ENCODE measurements at regions not wholly inside any gene's neighbourhood (a gene's known extent, or its start where the extent isn't known, plus 50 kb on each side); places are given as distances from the start of the nearest gene placed in this dataset.

DNA sequence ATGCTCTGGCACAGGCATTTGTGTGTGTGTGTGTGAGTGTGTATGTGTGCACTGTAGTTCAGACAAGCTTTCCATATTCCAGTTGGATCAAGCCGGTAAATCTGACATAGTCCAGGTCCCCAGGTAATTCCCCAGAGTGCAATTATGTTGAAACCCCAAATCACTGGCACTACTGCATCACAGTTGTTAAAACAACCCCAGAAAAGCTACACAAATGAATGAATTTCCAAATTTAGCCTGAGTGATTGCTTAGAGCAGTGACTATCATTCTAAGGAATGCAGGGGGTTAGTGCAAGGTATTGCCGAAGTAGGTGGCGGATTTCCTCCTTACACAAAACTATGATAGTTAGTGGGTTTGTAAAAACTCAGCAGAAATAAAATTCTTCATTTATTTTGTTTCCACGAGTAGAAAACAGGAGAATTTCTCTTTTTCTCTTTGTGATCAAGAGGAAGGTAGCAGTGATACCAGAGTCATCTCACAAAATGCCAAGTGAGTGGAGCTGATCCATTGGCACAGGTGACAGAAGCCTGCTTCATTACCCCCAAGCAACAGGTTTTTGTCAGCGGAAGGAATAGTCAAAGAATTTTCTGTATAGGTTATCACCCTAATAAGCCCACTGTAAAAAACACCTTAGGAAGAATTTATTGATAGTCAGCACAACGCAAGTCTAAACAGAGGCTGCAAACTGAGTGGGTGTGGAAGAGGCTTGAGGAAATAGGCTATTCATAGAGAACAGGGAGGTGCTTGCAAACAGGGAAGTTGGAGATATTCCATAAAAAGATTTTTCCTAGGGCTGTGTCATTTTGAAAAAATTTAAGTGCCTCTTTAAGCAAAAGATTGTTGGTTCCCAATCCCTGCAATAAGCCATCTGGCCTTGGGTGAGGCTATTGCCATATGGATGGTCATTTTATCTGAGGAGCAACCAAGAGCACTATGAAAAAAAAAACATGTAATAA is 385.1 kb downstream of the CHSY3 start:
- TF ChIP-seq, protein P1, sequence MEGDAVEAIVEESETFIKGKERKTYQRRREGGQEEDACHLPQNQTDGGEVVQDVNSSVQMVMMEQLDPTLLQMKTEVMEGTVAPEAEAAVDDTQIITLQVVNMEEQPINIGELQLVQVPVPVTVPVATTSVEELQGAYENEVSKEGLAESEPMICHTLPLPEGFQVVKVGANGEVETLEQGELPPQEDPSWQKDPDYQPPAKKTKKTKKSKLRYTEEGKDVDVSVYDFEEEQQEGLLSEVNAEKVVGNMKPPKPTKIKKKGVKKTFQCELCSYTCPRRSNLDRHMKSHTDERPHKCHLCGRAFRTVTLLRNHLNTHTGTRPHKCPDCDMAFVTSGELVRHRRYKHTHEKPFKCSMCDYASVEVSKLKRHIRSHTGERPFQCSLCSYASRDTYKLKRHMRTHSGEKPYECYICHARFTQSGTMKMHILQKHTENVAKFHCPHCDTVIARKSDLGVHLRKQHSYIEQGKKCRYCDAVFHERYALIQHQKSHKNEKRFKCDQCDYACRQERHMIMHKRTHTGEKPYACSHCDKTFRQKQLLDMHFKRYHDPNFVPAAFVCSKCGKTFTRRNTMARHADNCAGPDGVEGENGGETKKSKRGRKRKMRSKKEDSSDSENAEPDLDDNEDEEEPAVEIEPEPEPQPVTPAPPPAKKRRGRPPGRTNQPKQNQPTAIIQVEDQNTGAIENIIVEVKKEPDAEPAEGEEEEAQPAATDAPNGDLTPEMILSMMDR (tag by site-specific recombination; IDR thresholded peaks at IDR 0.05) = no peak
- TF ChIP-seq, protein P2, sequence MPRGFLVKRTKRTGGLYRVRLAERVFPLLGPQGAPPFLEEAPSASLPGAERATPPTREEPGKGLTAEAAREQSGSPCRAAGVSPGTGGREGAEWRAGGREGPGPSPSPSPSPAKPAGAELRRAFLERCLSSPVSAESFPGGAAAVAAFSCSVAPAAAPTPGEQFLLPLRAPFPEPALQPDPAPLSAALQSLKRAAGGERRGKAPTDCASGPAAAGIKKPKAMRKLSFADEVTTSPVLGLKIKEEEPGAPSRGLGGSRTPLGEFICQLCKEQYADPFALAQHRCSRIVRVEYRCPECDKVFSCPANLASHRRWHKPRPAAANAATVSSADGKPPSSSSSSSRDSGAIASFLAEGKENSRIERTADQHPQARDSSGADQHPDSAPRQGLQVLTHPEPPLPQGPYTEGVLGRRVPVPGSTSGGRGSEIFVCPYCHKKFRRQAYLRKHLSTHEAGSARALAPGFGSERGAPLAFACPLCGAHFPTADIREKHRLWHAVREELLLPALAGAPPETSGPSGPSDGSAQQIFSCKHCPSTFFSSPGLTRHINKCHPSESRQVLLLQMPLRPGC (tag by site-specific recombination; IDR thresholded peaks at IDR 0.05) = no peak
- TF ChIP-seq ZNF776 (tag by site-specific recombination; IDR thresholded peaks at IDR 0.05; ENCODE audit: borderline replicate concordance) (no peak), ZNF747 (tag by site-specific recombination; IDR thresholded peaks at IDR 0.05) (no peak), ZBTB20 (tag by site-specific recombination; IDR thresholded peaks at IDR 0.05) (no peak), ZNF658 (tag by site-specific recombination; IDR thresholded peaks at IDR 0.05) (no peak), ZNF140 (tag by site-specific recombination; IDR thresholded peaks at IDR 0.05) (no peak), ZNF555 (tag by site-specific recombination; conservative IDR thresholded peaks at IDR 0.05) (no peak)
- TF ChIP-seq, protein P3, sequence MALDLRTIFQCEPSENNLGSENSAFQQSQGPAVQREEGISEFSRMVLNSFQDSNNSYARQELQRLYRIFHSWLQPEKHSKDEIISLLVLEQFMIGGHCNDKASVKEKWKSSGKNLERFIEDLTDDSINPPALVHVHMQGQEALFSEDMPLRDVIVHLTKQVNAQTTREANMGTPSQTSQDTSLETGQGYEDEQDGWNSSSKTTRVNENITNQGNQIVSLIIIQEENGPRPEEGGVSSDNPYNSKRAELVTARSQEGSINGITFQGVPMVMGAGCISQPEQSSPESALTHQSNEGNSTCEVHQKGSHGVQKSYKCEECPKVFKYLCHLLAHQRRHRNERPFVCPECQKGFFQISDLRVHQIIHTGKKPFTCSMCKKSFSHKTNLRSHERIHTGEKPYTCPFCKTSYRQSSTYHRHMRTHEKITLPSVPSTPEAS (tag by site-specific recombination; IDR thresholded peaks at IDR 0.05) = no peak
